Tibial nerve (tissue), 4 donors: ENCODE measurements at regions not wholly inside any gene's neighbourhood (a gene's known extent, or its start where the extent isn't known, plus 50 kb on each side); places are given as distances from the start of the nearest gene placed in this dataset.
A peak's percentile ranks its signal among the peaks of the same experiment; 100 is the strongest.

Experiments
- DNase-seq, 2 donors: peaks; one replicate each; pipeline ENCODE4 v3.0.0-alpha.2; 2019; ENCODE audit warnings: low spot score in 2 of 2
- H3K27ac ChIP-seq, 4 donors: fragments of 200-600 bp; sonication (generic) in 3 of 4; one replicate each; pipeline ENCODE4 v1.5.1; 2017 to 2019; ENCODE audit warnings: mild to moderate bottlenecking in 1 of 4
- H3K27me3 ChIP-seq, 2 donors: fragments of 200-600 bp; sonication (generic) in 1 of 2; one replicate each; pipeline versions ENCODE4 v1.5.1 to v1.6.0; 2017 to 2019
- H3K36me3 ChIP-seq, 3 donors: fragments of 200-600 bp; sonication (generic); one replicate each; pipeline ENCODE4 v1.5.1; 2018 to 2019
- H3K4me1 ChIP-seq, 4 donors: fragments of 200-600 bp; sonication (generic) in 3 of 4; one replicate each; pipeline ENCODE4 v1.5.1; 2017 to 2019
- H3K4me3 ChIP-seq, 4 donors: fragments of 200-600 bp; sonication (generic) in 3 of 4; one replicate each; pipeline ENCODE4 v1.5.1; 2017 to 2019; ENCODE audit warnings: mild to moderate bottlenecking in 1 of 4, moderate library complexity in 1 of 4
- H3K9me3 ChIP-seq, 4 donors: fragments of 200-600 bp; sonication (generic) in 3 of 4; one replicate each; pipeline ENCODE4 v1.5.1; 2017 to 2019
- EP300 ChIP-seq, 2 donors: sonication (generic); formaldehyde crosslinking; IDR thresholded peaks; one replicate each; pipeline ENCODE4 v1.6.1; 2017; ENCODE audit warnings: antibody characterized with exemption in 2 of 2, mild to moderate bottlenecking in 1 of 2
- POLR2A ChIP-seq, 2 donors: fragments of 450-650 bp; IDR thresholded peaks; one replicate each; pipeline ENCODE4 v1.6.1; 2017; ENCODE audit warnings: antibody characterized with exemption in 2 of 2, mild to moderate bottlenecking in 2 of 2, moderate library complexity in 2 of 2
- WGBS, 2 donors: methylation state at CpG; one replicate each; pipeline ENCODE4 v1.1.5; 2018; 5-methylcytosine and 5-hydroxymethylcytosine counted together
- TF ChIP-seq, protein P1 (sequence below), 5 experiments: fragments of 200-600 bp in 3 of 5; fragments of 450-650 bp in 2 of 5; sonication (generic) in 3 of 5; IDR thresholded peaks; one replicate each; pipeline ENCODE4 v1.5.1; 2016 to 2019; ENCODE audit warnings: antibody characterized with exemption in 5 of 5, mild to moderate bottlenecking in 3 of 5, moderate library complexity in 2 of 5

DNA sequence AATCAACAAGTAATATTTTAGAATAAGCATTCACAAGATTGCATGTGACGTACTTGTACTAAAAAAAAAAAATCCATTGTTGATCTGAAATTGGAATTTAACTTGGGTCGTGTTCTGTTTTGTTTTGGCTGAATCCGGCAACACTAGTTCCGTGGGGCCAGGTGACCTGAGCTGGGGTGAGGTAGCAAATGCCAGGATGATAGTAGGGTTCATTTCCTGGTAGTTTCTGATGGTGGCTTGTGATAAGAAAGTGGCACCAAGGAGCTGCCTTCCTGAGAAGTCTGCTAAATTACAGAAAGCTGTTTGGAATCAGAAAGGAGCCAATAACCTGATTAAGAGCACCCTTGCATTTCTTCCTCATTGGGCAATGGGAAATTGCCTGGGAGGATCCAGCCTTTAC, 126.4 kb upstream of the DLX2 start:
- H3K4me1 ChIP-seq, result peaks cover 0 to 50% (median 22%) of the 10 kb centered on the region in 4 donors
- no peaks in the 10 kb centered on the region for H3K9me3 ChIP-seq
- no peak for DNase-seq
- no peaks in the 10 kb centered on the region for H3K36me3 ChIP-seq
- WGBS, 2 donors, result 62 to 65% methylated on average over 4 of the region's 4 CpGs
- no peaks in the 10 kb centered on the region for H3K27me3 ChIP-seq
- peak overlapping the region in 3 of 4 donors; percentile 47 to 76 (median 69) for H3K27ac ChIP-seq
- TF ChIP-seq, protein P1, sequence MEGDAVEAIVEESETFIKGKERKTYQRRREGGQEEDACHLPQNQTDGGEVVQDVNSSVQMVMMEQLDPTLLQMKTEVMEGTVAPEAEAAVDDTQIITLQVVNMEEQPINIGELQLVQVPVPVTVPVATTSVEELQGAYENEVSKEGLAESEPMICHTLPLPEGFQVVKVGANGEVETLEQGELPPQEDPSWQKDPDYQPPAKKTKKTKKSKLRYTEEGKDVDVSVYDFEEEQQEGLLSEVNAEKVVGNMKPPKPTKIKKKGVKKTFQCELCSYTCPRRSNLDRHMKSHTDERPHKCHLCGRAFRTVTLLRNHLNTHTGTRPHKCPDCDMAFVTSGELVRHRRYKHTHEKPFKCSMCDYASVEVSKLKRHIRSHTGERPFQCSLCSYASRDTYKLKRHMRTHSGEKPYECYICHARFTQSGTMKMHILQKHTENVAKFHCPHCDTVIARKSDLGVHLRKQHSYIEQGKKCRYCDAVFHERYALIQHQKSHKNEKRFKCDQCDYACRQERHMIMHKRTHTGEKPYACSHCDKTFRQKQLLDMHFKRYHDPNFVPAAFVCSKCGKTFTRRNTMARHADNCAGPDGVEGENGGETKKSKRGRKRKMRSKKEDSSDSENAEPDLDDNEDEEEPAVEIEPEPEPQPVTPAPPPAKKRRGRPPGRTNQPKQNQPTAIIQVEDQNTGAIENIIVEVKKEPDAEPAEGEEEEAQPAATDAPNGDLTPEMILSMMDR (IDR thresholded peaks at IDR 0.05), result no peak
- TF ChIP-seq EP300 (IDR thresholded peaks at IDR 0.05) (no peak), POLR2A (IDR thresholded peaks at IDR 0.05) (no peak)
- no peak overlapping the region for H3K4me3 ChIP-seq

DNA sequence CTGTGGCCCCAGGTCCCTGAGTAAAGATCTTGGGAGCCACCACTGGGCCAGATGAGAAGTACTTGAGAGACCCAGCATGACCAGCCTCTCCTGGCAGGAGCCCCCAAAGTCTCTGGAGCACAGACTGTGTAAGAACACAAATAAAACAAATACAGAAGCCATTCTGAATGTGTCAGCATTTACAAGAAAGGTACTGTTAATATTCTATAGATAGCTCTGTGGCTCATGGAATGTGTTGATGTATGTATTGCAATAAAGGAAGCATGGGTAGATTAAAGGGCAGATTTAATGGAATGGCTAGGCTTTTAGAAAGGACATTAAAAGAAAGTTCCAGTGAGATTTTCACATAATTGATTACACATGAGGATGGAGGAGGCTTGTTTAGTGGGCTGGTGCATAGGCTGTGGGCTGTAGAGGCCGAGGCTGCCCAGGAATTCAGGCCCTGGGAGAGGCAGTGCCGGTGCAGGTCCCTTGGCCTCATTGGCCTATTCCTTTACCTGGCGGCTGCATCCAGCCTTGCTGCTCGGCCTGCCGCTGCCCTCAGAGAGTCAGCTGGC, 127.7 kb upstream of the DLX2 start:
- H3K9me3 ChIP-seq, result no peaks in the 10 kb centered on the region
- TF ChIP-seq, protein P1 (IDR thresholded peaks at IDR 0.05), result no peak
- no peak for TF ChIP-seq POLR2A (IDR thresholded peaks at IDR 0.05)
- TF ChIP-seq EP300 (IDR thresholded peaks at IDR 0.05), result no peak
- WGBS, 2 donors, result 54 to 68% methylated on average over 5 of the region's 5 CpGs
- peaks cover 0 to 10% of the 10 kb centered on the region in 2 donors for H3K27me3 ChIP-seq
- H3K4me1 ChIP-seq, result peaks cover 0 to 63% (median 28%) of the 10 kb centered on the region in 4 donors
- H3K4me3 ChIP-seq, result no peak overlapping the region
- no peaks in the 10 kb centered on the region for H3K36me3 ChIP-seq
- no peak for DNase-seq
- peak overlapping the region in 2 of 4 donors; percentile 47 to 56 for H3K27ac ChIP-seq

DNA sequence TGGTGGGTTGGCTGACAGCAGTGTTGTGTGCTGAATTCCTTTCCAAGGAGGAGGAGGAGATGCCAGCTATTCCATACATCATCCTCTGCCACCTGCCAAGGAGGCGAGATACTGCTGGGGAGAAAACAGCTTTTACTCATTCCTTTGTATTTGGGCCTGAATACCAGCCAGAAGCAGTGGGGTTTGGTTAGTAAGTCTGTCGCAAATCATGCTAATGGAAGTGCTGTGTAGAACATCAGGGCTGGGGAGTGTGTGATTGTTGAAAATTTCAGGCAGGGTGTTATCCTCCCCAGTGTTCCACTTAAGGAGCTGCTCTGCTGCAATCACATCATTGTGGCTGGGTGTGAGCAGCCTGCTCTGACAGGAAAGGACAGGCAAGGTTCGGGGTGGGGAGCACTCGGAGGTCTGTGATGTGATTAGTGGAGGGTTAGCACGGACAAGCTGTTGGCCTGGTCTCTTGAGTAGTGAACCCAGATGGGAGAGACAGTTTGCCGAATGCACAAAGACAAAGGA, 128.2 kb upstream of the DLX2 start:
- H3K9me3 ChIP-seq, result no peaks in the 10 kb centered on the region
- TF ChIP-seq POLR2A (IDR thresholded peaks at IDR 0.05), result no peak
- TF ChIP-seq, protein P1 (IDR thresholded peaks at IDR 0.05), result no peak
- no peak for TF ChIP-seq EP300 (IDR thresholded peaks at IDR 0.05)
- 89 to 92% methylated on average over 6 of the region's 6 CpGs for WGBS, 2 donors
- H3K36me3 ChIP-seq, result no peaks in the 10 kb centered on the region
- no peak for DNase-seq
- peaks cover 0 to 68% (median 31%) of the 10 kb centered on the region in 4 donors for H3K4me1 ChIP-seq
- peak overlapping the region in 2 of 4 donors; percentile 47 to 56 for H3K27ac ChIP-seq
- peaks cover 0 to 10% of the 10 kb centered on the region in 2 donors for H3K27me3 ChIP-seq
- no peak overlapping the region for H3K4me3 ChIP-seq

DNA sequence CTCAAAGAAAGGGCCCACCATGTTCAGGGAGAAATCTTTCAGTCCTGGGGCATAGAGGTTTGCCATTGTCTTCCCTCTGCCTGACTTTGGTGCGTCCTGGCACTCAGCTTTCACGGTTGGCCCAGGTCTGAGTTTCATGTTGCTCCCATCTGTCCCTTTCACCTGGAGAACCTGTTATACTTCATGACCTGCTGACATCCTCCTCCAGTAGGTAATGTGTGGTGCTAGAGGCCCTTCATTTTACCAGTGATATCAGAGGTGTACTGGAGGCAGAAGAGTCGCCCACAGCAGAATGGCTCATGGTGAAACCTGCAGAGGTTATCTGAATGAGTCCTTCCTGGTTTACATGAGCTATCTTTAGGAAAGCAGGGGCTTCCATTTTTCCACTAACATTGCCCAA, 128.8 kb upstream of the DLX2 start:
- no peaks in the 10 kb centered on the region for H3K9me3 ChIP-seq
- peak overlapping the region in 2 of 4 donors; percentile 47 to 56 for H3K27ac ChIP-seq
- H3K4me1 ChIP-seq, result peaks cover 0 to 69% (median 31%) of the 10 kb centered on the region in 4 donors
- H3K4me3 ChIP-seq, result no peak overlapping the region
- no peak for DNase-seq
- TF ChIP-seq, protein P1 (IDR thresholded peaks at IDR 0.05), result no peak
- no peak for TF ChIP-seq POLR2A (IDR thresholded peaks at IDR 0.05)
- TF ChIP-seq EP300 (IDR thresholded peaks at IDR 0.05), result no peak
- 75 to 98% methylated on average over 3 of the region's 3 CpGs for WGBS, 2 donors
- H3K36me3 ChIP-seq, result no peaks in the 10 kb centered on the region
- peaks cover 0 to 13% of the 10 kb centered on the region in 2 donors for H3K27me3 ChIP-seq

DNA sequence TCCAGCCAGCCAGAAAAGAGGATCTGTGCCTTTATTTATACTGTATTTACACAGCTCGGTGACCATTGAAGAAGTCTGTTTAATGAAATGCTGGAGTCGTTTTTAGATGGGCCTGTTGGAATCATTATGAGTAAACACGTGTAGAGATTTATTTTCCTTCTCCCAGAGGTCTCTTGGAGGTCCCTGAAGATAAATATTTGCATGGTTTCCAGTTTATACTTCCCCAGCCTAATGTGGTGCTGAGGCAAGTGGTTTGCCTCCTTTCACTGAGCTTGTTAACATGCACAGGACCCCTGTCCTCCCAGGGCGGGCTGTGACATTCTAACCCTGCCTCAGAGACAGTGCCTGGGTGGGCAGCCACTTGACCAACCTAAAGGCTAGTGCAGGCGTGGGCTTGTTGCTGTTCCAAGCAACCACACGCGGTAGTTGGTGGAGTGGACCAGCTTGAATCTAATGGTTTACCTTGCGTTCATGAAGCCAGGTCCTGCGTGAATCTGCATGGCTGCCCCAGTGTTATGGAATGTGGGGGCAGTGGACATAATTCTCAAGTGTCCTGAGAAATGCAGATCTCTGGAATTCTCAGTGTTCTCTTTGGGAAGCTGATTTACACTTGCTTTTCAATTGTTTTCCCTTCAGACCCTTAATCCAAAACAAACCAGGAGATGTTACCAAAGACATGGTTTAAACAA, 130.2 kb upstream of the DLX2 start:
- Histone ChIP-seq H3K27ac (peak overlapping the region in 2 of 4 donors; percentile 37), H3K4me1 (peaks cover 0 to 65% (median 30%) of the 10 kb centered on the region in 4 donors), H3K36me3 (no peaks in the 10 kb centered on the region), H3K27me3 (peaks cover 0 to 17% of the 10 kb centered on the region in 2 donors), H3K9me3 (no peaks in the 10 kb centered on the region), H3K4me3 (no peak overlapping the region)
- 65 to 71% methylated on average over 7 to 9 of the region's 9 CpGs for WGBS, 2 donors
- TF ChIP-seq, protein P1 (IDR thresholded peaks at IDR 0.05), result no peak
- no peak for TF ChIP-seq POLR2A (IDR thresholded peaks at IDR 0.05)
- no peak for DNase-seq
